ENCODE measurements at regions not wholly inside any gene's neighbourhood (a gene's known extent, or its start where the extent isn't known, plus 50 kb on each side); places are given as distances from the start of the nearest gene placed in this dataset.

DNA sequence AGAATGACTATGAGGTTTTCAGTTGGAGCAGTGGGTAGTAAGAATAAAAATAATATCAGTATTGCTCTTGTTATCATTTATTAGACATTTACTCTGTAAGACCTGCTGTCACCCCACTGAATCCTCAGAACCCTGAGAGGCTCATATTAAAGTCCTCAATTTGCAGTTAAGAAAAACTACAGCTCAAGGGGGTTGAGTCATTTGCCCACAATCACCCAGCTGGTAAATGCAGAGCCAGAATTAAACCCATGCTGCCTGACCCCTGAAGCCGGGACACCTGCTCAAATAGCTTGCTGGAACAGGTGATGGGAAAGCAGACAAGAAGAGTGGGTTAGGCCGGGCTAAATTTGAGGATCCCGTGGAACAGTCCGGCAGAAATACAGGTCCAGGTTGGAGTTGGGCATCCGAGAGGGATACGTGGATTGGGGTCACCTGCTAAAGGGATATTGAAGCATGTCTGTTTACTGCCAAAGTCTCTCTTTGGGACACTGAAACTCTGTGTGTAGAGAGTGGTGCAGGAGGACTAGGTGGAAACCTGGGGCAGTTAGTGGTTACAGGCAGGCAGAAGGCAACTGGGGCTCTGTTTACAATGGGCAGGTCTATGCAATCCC is 344.1 kb downstream of the CDC5L start:
- Mint-ChIP-seq H3K9me3 (ENCODE audit: unreplicated experiment) (no peaks in the 10 kb centered on the region), H3K36me3 (ENCODE audit: insufficient read depth, unreplicated experiment) (no peaks in the 10 kb centered on the region), H3K4me1 (ENCODE audit: insufficient read depth, unreplicated experiment) (peaks cover 13% of the 10 kb centered on the region), H3K27me3 (ENCODE audit: insufficient read depth, unreplicated experiment) (peaks cover 1% of the 10 kb centered on the region), H3K4me3 (ENCODE audit: unreplicated experiment) (no peak overlapping the region), H3K27ac (ENCODE audit: low read depth, unreplicated experiment) (no peak overlapping the region)
- no TSS peak for BruUV-seq (replicated peaks)
- intact Hi-C loops (cut with micrococcal nuclease): no loop called here
- POLR2A ChIA-PET: no interaction called here
- CTCF ChIA-PET: interaction anchor here (0.5 kb wide), 1 partner anchor 36 kb away, joined by 3 read pairs; no protein-coding TSS in a partner anchor
- DNase-seq (ENCODE audit: unreplicated experiment): no peak
- TF ChIP-seq CTCF (IDR thresholded peaks at IDR 0.05; ENCODE audit: unreplicated experiment): no peak

DNA sequence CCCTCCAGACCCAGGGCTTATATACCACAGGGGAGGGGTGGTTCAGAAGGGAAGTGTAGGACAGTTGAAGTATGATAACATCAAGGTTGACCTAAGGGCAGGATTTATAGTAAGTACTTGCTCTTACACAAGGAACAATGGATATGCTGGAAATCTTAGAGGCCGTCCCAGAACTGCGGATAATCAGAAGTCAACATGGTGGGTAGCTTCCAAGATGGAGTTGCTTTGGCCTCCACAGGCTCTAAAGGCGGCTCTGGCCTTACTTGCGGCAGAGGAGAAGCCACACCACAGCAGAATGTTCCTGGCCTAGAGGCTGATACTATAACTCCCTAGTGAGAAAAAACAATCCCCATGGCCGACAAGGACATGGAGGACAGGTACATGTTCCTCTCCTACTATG is 344.7 kb downstream of the CDC5L start:
- Mint-ChIP-seq H3K27ac (ENCODE audit: low read depth, unreplicated experiment) (no peak overlapping the region), H3K4me1 (ENCODE audit: insufficient read depth, unreplicated experiment) (peaks cover 13% of the 10 kb centered on the region), H3K9me3 (ENCODE audit: unreplicated experiment) (no peaks in the 10 kb centered on the region), H3K36me3 (ENCODE audit: insufficient read depth, unreplicated experiment) (no peaks in the 10 kb centered on the region), H3K4me3 (ENCODE audit: unreplicated experiment) (no peak overlapping the region), H3K27me3 (ENCODE audit: insufficient read depth, unreplicated experiment) (no peaks in the 10 kb centered on the region)
- no peak for TF ChIP-seq CTCF (IDR thresholded peaks at IDR 0.05; ENCODE audit: unreplicated experiment)
- CTCF ChIA-PET: interaction anchor here (0.5 kb wide), 1 partner anchor 36 kb away, joined by 3 read pairs; no protein-coding TSS in a partner anchor
- intact Hi-C loops (cut with micrococcal nuclease): no loop called here
- no peak for DNase-seq (ENCODE audit: unreplicated experiment)
- BruUV-seq (replicated peaks): no TSS peak
- POLR2A ChIA-PET: no interaction called here

DNA sequence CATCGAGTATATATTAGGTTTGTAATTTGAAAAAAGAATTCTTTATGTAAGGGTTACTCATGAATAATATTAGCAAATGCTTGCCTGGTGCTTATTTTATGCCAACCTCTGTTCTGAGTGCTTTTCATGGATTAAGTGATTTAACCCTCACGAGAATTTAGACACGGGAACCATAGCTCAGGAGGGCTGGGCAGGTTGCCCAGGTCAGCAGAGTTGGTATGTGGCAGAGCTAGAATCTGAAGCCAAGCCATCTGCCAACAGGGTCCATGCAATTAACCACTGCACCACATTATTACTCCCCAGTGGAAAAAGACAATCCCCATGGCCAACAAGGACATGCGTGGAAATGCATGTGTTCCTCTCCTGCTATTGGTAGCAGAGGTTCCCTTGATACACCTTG is 345.6 kb downstream of the CDC5L start:
- Mint-ChIP-seq H3K9me3 (ENCODE audit: unreplicated experiment) (no peaks in the 10 kb centered on the region), H3K4me1 (ENCODE audit: insufficient read depth, unreplicated experiment) (peaks cover 13% of the 10 kb centered on the region), H3K4me3 (ENCODE audit: unreplicated experiment) (no peak overlapping the region), H3K27ac (ENCODE audit: low read depth, unreplicated experiment) (no peak overlapping the region), H3K27me3 (ENCODE audit: insufficient read depth, unreplicated experiment) (no peaks in the 10 kb centered on the region), H3K36me3 (ENCODE audit: insufficient read depth, unreplicated experiment) (no peaks in the 10 kb centered on the region)
- intact Hi-C loops (cut with micrococcal nuclease): no loop called here
- no peak for TF ChIP-seq CTCF (IDR thresholded peaks at IDR 0.05; ENCODE audit: unreplicated experiment)
- no TSS peak for BruUV-seq (replicated peaks)
- CTCF ChIA-PET: no interaction called here
- POLR2A ChIA-PET: no interaction called here
- no peak for DNase-seq (ENCODE audit: unreplicated experiment)

- POLR2A ChIA-PET: no interaction called here
- Mint-ChIP-seq H3K27me3 (ENCODE audit: insufficient read depth, unreplicated experiment) (no peaks in the 10 kb centered on the region), H3K4me3 (ENCODE audit: unreplicated experiment) (no peak overlapping the region), H3K36me3 (ENCODE audit: insufficient read depth, unreplicated experiment) (no peaks in the 10 kb centered on the region), H3K9me3 (ENCODE audit: unreplicated experiment) (no peaks in the 10 kb centered on the region), H3K27ac (ENCODE audit: low read depth, unreplicated experiment) (no peak overlapping the region), H3K4me1 (ENCODE audit: insufficient read depth, unreplicated experiment) (peaks cover 18% of the 10 kb centered on the region)
- intact Hi-C loops (cut with micrococcal nuclease): no loop called here
- DNase-seq (ENCODE audit: unreplicated experiment): no peak
- CTCF ChIA-PET: interaction anchor here (0.5 kb wide), 1 partner anchor 304 kb away, joined by 3 read pairs; no protein-coding TSS in a partner anchor
- BruUV-seq (replicated peaks): no TSS peak
- no peak for TF ChIP-seq CTCF (IDR thresholded peaks at IDR 0.05; ENCODE audit: unreplicated experiment)
These were observed 346.4 kb downstream of the CDC5L start for GRCh38 chr6:44733868-44734267.

All from MCF 10A (cell line).